Endothelial cell of umbilical vein (primary cell): ENCODE measurements at regions not wholly inside any gene's neighbourhood (a gene's known extent, or its start where the extent isn't known, plus 50 kb on each side); places are given as distances from the start of the nearest gene placed in this dataset.

Source experiments
- BruUV-seq: library from RNA; stranded (reverse); fragments of 400-500 nt; replicated peaks from 2 replicates; lab custom pipeline; 2021; lab: Mats Ljungman, UMichigan
- CTCF ChIA-PET: fragments of 300-600, 350-600 bp; sonication (Branson Sonifier 250); formaldehyde crosslinking; loops from one replicate; lab custom pipeline; 2021; ENCODE audit warnings: antibody characterized with exemption, inconsistent platforms; lab: Charles Lee
- POLR2A ChIA-PET: fragments of 300-600, 350-600 bp; sonication (Branson Sonifier 250); formaldehyde crosslinking; loops from one replicate; lab custom pipeline; 2021; ENCODE audit warnings: antibody characterized with exemption, inconsistent platforms; lab: Charles Lee
- DNase-seq: peaks from one replicate; pipeline ENCODE4 v3.0.0-alpha.2; 2011; ENCODE audit warnings: low read depth, low spot score
- FAIRE-seq: peaks from 2 replicates; lab custom pipeline; 2011; peaks lifted over from hg19 to GRCh38; lab: Jason Lieb, UNC
- H2AFZ ChIP-seq: 2 replicates; pipeline ENCODE4 v1.6.0; 2012; ENCODE audit warnings: low read depth, low read length, control low read depth, inconsistent platforms
- H3K27ac ChIP-seq: 2 replicates; pipeline ENCODE4 v1.5.1; 2011; ENCODE audit warnings: low read depth, mild to moderate bottlenecking, control low read depth, low read length, moderate library complexity; ENCODE audit not compliant: insufficient read depth
- H3K27me3 ChIP-seq, 2 experiments: 2 replicates each; pipeline versions ENCODE4 v1.6.0 to v1.6.1; 2011; ENCODE audit warnings: low read length in 2 of 2, mixed read lengths in 1 of 2; ENCODE audit not compliant: control insufficient read depth in 2 of 2, insufficient read depth in 2 of 2
- H3K36me3 ChIP-seq, 2 experiments: 2 replicates in 1 of 2; 3 replicates in 1 of 2; pipeline ENCODE4 v1.5.1; 2011; ENCODE audit warnings: low read length in 2 of 2, mild to moderate bottlenecking in 1 of 2, moderate library complexity in 1 of 2; ENCODE audit not compliant: control insufficient read depth in 2 of 2, insufficient read depth in 2 of 2; ENCODE audit errors: extremely low read depth in 1 of 2
- H3K4me1 ChIP-seq: 3 replicates; pipeline ENCODE4 v1.5.1; 2011; ENCODE audit warnings: mild to moderate bottlenecking, low read length; ENCODE audit not compliant: control insufficient read depth, insufficient read depth; ENCODE audit errors: extremely low read depth
- H3K4me2 ChIP-seq: 2 replicates; pipeline ENCODE4 v1.6.1; 2011; ENCODE audit warnings: low read length, control low read depth, mixed read lengths; ENCODE audit not compliant: insufficient read depth
- H3K4me3 ChIP-seq, 3 experiments: fragments of 200-600 bp in 1 of 3; sonication (generic), shearing (Covaris generic) in 1 of 3; replicated peaks in 1 of 3; 2 replicates each; pipeline ENCODE4 v1.5.1; 2011 to 2016; ENCODE audit warnings: control low read depth in 3 of 3, low read length in 3 of 3, mild to moderate bottlenecking in 2 of 3, inconsistent platforms in 1 of 3, low read depth in 1 of 3, moderate library complexity in 1 of 3; ENCODE audit not compliant: insufficient read depth in 1 of 3
- H3K79me2 ChIP-seq: 2 replicates; pipeline ENCODE4 v1.6.0; 2012; ENCODE audit warnings: low read length, inconsistent platforms; ENCODE audit not compliant: control insufficient read depth, insufficient read depth
- H3K9ac ChIP-seq: replicated peaks from 2 replicates; pipeline ENCODE3; 2011; ENCODE audit warnings: low read length, control low read depth; ENCODE audit not compliant: insufficient read depth; ENCODE audit errors: extremely low read depth
- H3K9me1 ChIP-seq: replicated peaks from 3 replicates; pipeline ENCODE4 v1.6.0; 2011; ENCODE audit warnings: mild to moderate bottlenecking, low read length; ENCODE audit not compliant: control insufficient read depth, insufficient read depth; ENCODE audit errors: extremely low read depth
- H3K9me3 ChIP-seq: replicated peaks from 2 replicates; pipeline ENCODE4 v1.5.1; 2012; ENCODE audit warnings: low read length, inconsistent platforms; ENCODE audit not compliant: control insufficient read depth, insufficient read depth
- H4K20me1 ChIP-seq: replicated peaks from 2 replicates; pipeline ENCODE3; 2011; ENCODE audit warnings: mild to moderate bottlenecking, low read length; ENCODE audit not compliant: control insufficient read depth, insufficient read depth; ENCODE audit errors: extremely low read depth
- CTCF ChIP-seq, 2 donors: IDR thresholded peaks; 1 replicate in 1 of 2; 2 replicates in 1 of 2; pipeline ENCODE4 v1.5.1; 2011; ENCODE audit warnings: low read length in 2 of 2, mild to moderate bottlenecking in 2 of 2, moderate library complexity in 2 of 2, control low read depth in 1 of 2, inconsistent platforms in 1 of 2, low read depth in 1 of 2; ENCODE audit not compliant: insufficient read depth in 1 of 2; ENCODE audit errors: extremely low read depth in 1 of 2
- EZH2 ChIP-seq: IDR thresholded peaks from 2 replicates; pipeline ENCODE4 v1.6.1; 2012; ENCODE audit warnings: borderline replicate concordance, low read depth, mild to moderate bottlenecking, moderate library complexity, low read length, inconsistent platforms; ENCODE audit not compliant: severe bottlenecking
- FOS ChIP-seq: IDR thresholded peaks from 2 replicates; pipeline ENCODE4 v1.6.1; 2011; ENCODE audit warnings: mild to moderate bottlenecking, low read length, moderate library complexity, borderline replicate concordance; ENCODE audit not compliant: insufficient read depth
- GATA2 ChIP-seq: IDR thresholded peaks from 2 replicates; pipeline ENCODE4 v1.7.0; 2011; ENCODE audit warnings: low read depth, mild to moderate bottlenecking, moderate library complexity, mixed read lengths, low read length; ENCODE audit not compliant: insufficient read length, insufficient read depth
- JUN ChIP-seq: IDR thresholded peaks from 2 replicates; pipeline ENCODE4 v1.6.1; 2011; ENCODE audit warnings: borderline replicate concordance, low read depth; ENCODE audit not compliant: insufficient read length, insufficient read depth
- MAX ChIP-seq: IDR thresholded peaks from 2 replicates; pipeline ENCODE4 v1.6.1; 2011; ENCODE audit not compliant: insufficient read depth, insufficient read length
- MYC ChIP-seq: IDR thresholded peaks from one replicate; pipeline ENCODE4 v1.6.1; 2011; ENCODE audit warnings: mild to moderate bottlenecking, low read depth, low read length
- POLR2A ChIP-seq: IDR thresholded peaks from 2 replicates; pipeline ENCODE4 v1.6.1; 2012; ENCODE audit warnings: low read depth, mild to moderate bottlenecking, control low read depth, low read length
- POLR2AphosphoS5 ChIP-seq: IDR thresholded peaks from 2 replicates; pipeline ENCODE4 v1.6.1; 2012; ENCODE audit warnings: low read depth, mild to moderate bottlenecking, control low read depth, low read length, moderate library complexity; ENCODE audit not compliant: insufficient read depth
- dilution Hi-C: fragments of 300-500 bp; cut with MboI; formaldehyde crosslinking; loops from one replicate; pipeline ENCODE4 v1.15.0; 2019; ENCODE audit warnings: low sequenced_read_pairs; ENCODE audit not compliant: extremely low pct_ligation_motif_present
- intact Hi-C: fragments of 100-400 bp; cut with micrococcal nuclease; formaldehyde crosslinking; loops from one replicate; pipeline ENCODE4 v1.10.0; 2022

GRCh38 chr4:103802766-103803165 lies 83.0 kb upstream of the TACR3 start:
- no peak overlapping the region for H3K4me3 ChIP-seq
- H3K79me2 ChIP-seq = no peaks in the 10 kb centered on the region
- no peaks in the 10 kb centered on the region for H3K9me1 ChIP-seq
- H3K27ac ChIP-seq = no peak overlapping the region
- H2AFZ ChIP-seq = no peak overlapping the region
- no TSS peak for BruUV-seq
- CTCF ChIA-PET = interaction anchor here (0.9 kb wide), 1 partner anchor 17 kb away, joined by 4 read pairs; no protein-coding TSS in a partner anchor
- H3K9ac ChIP-seq = no peak overlapping the region
- no peaks in the 10 kb centered on the region for H3K4me1 ChIP-seq
- intact Hi-C loops = no loop called here
- H3K36me3 ChIP-seq = no peaks in the 10 kb centered on the region
- H3K4me2 ChIP-seq = no peak overlapping the region
- POLR2A ChIA-PET = no interaction called here
- dilution Hi-C loops = no loop called here
- H3K9me3 ChIP-seq = no peaks in the 10 kb centered on the region
- no peaks in the 10 kb centered on the region for H3K27me3 ChIP-seq
- DNase-seq (no peak), FAIRE-seq (no peak)
- TF ChIP-seq CTCF (IDR thresholded peaks at IDR 0.05; ENCODE audit: extremely low read depth in 1 of 2, insufficient read depth in 1 of 2, low read depth in 1 of 2, low read length in 2 of 2) = no peak
- no peak for TF ChIP-seq POLR2A
- no peak for TF ChIP-seq MYC
- no peak for TF ChIP-seq EZH2
- no peak for TF ChIP-seq POLR2AphosphoS5
- no peak for TF ChIP-seq FOS
- TF ChIP-seq MAX = no peak
- TF ChIP-seq GATA2 = no peak
- no peak for TF ChIP-seq JUN
- no peaks in the 10 kb centered on the region for H4K20me1 ChIP-seq
